ENCODE measurements at regions not wholly inside any gene's neighbourhood (a gene's known extent, or its start where the extent isn't known, plus 50 kb on each side); places are given as distances from the start of the nearest gene placed in this dataset.

DNA sequence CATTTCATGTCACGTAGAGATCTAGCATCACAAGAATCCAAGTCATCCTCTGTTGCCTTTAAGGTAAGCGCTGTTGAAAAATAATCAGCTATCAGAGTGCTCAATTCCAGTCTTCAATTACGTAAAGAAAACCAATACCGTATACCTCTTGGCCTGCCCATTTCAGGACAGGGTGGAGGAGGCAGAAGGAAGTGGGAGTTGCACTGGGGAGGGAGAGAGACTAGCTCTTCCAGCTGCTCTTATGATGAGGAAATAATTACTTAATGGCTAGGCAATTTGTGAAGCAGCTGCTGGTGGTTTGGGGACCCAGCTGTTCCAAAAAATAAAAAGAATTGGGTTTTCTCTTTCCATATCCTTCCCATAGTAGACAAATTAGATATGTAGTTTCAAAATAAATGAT lies 365.8 kb upstream of the MCTP2 start:
- no peaks in the 10 kb centered on the region for H3K27me3 ChIP-seq
- peak in 2 of 4 donors; percentile 43 to 44 for ATAC-seq
- no peak overlapping the region for H3K27ac ChIP-seq
- no peak for DNase-seq
- no peak for FAIRE-seq
- H3K36me3 ChIP-seq = no peaks in the 10 kb centered on the region
- no peaks in the 10 kb centered on the region for H3K4me1 ChIP-seq
- TF ChIP-seq, protein P1, sequence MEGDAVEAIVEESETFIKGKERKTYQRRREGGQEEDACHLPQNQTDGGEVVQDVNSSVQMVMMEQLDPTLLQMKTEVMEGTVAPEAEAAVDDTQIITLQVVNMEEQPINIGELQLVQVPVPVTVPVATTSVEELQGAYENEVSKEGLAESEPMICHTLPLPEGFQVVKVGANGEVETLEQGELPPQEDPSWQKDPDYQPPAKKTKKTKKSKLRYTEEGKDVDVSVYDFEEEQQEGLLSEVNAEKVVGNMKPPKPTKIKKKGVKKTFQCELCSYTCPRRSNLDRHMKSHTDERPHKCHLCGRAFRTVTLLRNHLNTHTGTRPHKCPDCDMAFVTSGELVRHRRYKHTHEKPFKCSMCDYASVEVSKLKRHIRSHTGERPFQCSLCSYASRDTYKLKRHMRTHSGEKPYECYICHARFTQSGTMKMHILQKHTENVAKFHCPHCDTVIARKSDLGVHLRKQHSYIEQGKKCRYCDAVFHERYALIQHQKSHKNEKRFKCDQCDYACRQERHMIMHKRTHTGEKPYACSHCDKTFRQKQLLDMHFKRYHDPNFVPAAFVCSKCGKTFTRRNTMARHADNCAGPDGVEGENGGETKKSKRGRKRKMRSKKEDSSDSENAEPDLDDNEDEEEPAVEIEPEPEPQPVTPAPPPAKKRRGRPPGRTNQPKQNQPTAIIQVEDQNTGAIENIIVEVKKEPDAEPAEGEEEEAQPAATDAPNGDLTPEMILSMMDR (IDR thresholded peaks at IDR 0.05) = no peak
- no peaks in the 10 kb centered on the region for H3K9me3 ChIP-seq
- 84 to 94% methylated on average over 4 of the region's 4 CpGs for WGBS, 2 donors
- intact Hi-C loops (cut with DNase I) = no loop called here
- no peak overlapping the region for H3K4me3 ChIP-seq

DNA sequence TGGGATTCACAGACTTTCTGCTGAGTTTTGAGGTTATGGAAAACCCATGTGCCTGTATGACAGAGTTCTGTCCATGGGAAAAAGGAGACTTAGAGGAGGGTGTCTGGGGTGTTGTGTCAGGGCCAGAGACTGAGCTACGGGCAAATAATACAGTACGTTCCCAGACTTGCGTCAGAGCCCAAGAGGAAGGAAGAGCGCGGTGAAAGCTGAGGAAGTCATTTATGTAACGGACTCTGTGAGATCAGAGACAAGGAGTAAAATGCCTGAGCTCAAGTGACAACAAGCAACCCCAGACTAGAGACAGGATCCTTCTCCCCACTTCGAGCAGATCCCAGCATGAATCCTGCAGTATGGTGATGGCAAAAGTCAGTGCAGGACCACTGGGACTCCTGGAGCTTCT lies 368.6 kb upstream of the MCTP2 start:
- H3K36me3 ChIP-seq = no peaks in the 10 kb centered on the region
- TF ChIP-seq, protein P1 (IDR thresholded peaks at IDR 0.05) = no peak
- FAIRE-seq (no peak), ATAC-seq (peak in 2 of 4 donors; percentile 78 to 81), DNase-seq (peak in 1 of 6 donors; percentile 43)
- no peak overlapping the region for H3K4me3 ChIP-seq
- no peaks in the 10 kb centered on the region for H3K4me1 ChIP-seq
- H3K27me3 ChIP-seq = no peaks in the 10 kb centered on the region
- H3K27ac ChIP-seq = no peak overlapping the region
- intact Hi-C loops (cut with DNase I) = no loop called here
- no peaks in the 10 kb centered on the region for H3K9me3 ChIP-seq
- 80% methylated on average over 7 of the region's 7 CpGs for WGBS, 2 donors

DNA sequence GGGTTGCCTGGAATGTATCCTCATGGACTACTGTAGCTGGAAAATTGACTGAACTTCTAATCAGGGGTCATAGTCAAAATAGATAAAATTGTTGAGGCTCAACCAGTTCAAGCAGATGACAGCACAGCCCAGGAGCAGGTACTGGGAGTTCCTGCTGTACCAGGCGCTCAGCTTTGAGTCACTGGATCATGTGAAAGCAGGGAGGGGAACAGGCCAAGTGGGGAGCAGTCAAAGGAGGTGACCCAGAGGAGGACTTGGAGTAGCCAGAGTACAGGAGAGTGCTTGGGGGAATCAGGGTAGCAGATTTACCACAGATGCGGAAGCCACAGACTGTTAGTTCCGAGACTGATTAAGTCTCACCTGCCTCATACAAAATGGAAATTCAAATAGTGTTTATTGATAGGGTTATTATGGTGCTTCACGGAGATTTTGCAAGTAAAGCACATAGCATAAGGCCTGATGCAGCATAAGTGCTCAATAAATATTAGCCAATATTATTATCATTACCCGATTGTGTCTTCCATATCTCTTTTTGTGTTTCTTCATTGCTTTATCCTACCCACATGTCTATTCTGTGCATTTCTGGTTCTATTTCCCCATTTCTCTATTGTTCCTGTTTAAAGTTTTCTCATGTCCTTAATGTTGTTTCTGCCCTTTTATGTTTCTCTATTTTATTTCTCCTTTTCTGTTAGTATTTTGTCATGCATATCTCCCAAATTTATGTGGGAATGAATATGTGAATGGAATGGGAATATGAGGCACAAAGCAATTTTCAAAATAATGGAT lies 369.2 kb upstream of the MCTP2 start:
- Histone ChIP-seq H3K9me3 (no peaks in the 10 kb centered on the region), H3K27me3 (no peaks in the 10 kb centered on the region), H3K36me3 (no peaks in the 10 kb centered on the region), H3K4me1 (no peaks in the 10 kb centered on the region), H3K27ac (peak overlapping the region in 1 of 4 donors; percentile 16), H3K4me3 (no peak overlapping the region)
- ATAC-seq = peak in 2 of 4 donors; percentile 36 to 59
- intact Hi-C loops (cut with DNase I) = no loop called here
- TF ChIP-seq, protein P1 (IDR thresholded peaks at IDR 0.05) = no peak
- 88 to 93% methylated on average over 5 of the region's 5 CpGs for WGBS, 2 donors
- no peak for FAIRE-seq
- DNase-seq = no peak

DNA sequence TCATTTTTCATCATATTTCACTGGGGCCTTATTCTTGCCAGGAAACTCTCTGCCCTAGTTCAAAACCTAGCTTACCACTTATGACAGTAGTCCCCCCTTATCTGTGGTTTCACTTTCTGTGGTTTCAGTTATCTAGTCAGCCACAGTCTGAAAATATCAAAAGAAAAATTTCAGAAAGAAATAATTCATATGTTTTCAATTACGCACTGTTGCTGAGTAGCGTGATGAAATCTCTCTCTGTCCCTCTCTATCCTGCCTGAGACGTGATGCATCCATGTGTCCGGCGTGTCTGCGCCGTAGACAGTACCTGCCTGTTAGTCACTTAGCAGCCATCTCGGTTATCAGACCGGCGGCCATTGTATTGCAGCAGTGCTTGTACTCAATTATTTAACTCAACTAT lies 369.9 kb upstream of the MCTP2 start:
- Histone ChIP-seq H3K27me3 (no peaks in the 10 kb centered on the region), H3K4me1 (no peaks in the 10 kb centered on the region), H3K36me3 (no peaks in the 10 kb centered on the region), H3K9me3 (no peaks in the 10 kb centered on the region), H3K4me3 (no peak overlapping the region), H3K27ac (no peak overlapping the region)
- no peak for DNase-seq
- TF ChIP-seq, protein P1 (IDR thresholded peaks at IDR 0.05) = no peak
- intact Hi-C loops (cut with DNase I) = no loop called here
- whole genome bisulfite sequencing, 2 donors = 85 to 90% methylated on average over 10 of the region's 10 CpGs
- no peak for FAIRE-seq
- ATAC-seq = peak in 2 of 4 donors; percentile 18 to 19

DNA sequence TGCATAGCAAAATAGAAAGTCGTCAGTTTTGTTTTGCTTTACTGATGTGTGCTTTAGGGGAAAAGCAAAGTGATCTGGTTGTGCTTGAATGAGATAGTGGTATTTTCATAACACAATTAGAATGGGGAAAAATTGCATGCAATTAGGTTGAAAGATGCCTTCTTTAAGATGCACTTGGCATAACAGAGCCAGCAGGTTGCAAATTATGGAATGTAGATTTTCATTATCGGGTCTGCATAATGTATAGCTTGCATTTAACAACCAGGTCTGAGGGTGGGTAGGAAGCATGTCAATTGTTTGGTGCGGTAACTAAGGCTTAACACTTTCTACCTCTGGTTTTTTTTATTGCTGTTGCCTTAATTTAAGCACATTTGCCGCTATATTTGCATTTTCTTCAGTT lies 370.7 kb upstream of the MCTP2 start:
- WGBS, 2 donors = 80 to 81% methylated on average over 4 of the region's 4 CpGs
- no peak for DNase-seq
- H3K27ac ChIP-seq = no peak overlapping the region
- FAIRE-seq = no peak
- no peaks in the 10 kb centered on the region for H3K36me3 ChIP-seq
- TF ChIP-seq, protein P1 (IDR thresholded peaks at IDR 0.05) = no peak
- no peak for ATAC-seq
- intact Hi-C loops (cut with DNase I) = no loop called here
- no peaks in the 10 kb centered on the region for H3K27me3 ChIP-seq
- H3K4me3 ChIP-seq = no peak overlapping the region
- H3K4me1 ChIP-seq = no peaks in the 10 kb centered on the region
- H3K9me3 ChIP-seq = no peaks in the 10 kb centered on the region
